ENCODE measurements at regions not wholly inside any gene's neighbourhood (a gene's known extent, or its start where the extent isn't known, plus 50 kb on each side); places are given as distances from the start of the nearest gene placed in this dataset.

- in situ Hi-C loops (cut with HindIII; ENCODE audit: low sequenced_read_pairs) = no loop called here
- peak; percentile 3 for DNase-seq (ENCODE audit: low spot score)
Observed at GRCh38 chr6:75546381-75546780, 52.8 kb upstream of the FILIP1 start.

- DNase-seq (ENCODE audit: low spot score) = no peak
- in situ Hi-C loops (cut with HindIII; ENCODE audit: low sequenced_read_pairs) = no loop called here
Observed at GRCh38 chr6:75550544-75551167, 51.0 kb upstream of the SENP6 start.

GRCh38 chr6:75551367-75551952 lies 50.2 kb upstream of the SENP6 start:
- DNase-seq (ENCODE audit: low spot score) = no peak
- in situ Hi-C loops (cut with HindIII; ENCODE audit: low sequenced_read_pairs) = no loop called here
